DMS 273 (cell line): ENCODE measurements at regions not wholly inside any gene's neighbourhood (a gene's known extent, or its start where the extent isn't known, plus 50 kb on each side); places are given as distances from the start of the nearest gene placed in this dataset.

ENCODE experiments used
- DNase-seq: peaks from one replicate; lab custom pipeline; 2025; ENCODE audit not compliant: unreplicated experiment; lab: John Stamatoyannopoulos, UW

GRCh38 chr3:77947671-77948070 is 907.8 kb downstream of the ROBO2 start:
- no peak for DNase-seq

- no peak for DNase-seq
These were observed 927.7 kb downstream of the ROBO2 start for GRCh38 chr3:77967621-77968020.

- no peak for DNase-seq
These were observed 936.2 kb downstream of the ROBO2 start for GRCh38 chr3:77976079-77976478.

GRCh38 chr3:78003090-78003489 is 963.2 kb downstream of the ROBO2 start:
- no peak for DNase-seq

- DNase-seq, result no peak
These were observed 964.7 kb downstream of the ROBO2 start for GRCh38 chr3:78004571-78004970.

- DNase-seq, result no peak
These were observed 973.8 kb downstream of the ROBO2 start for GRCh38 chr3:78013653-78014052.

GRCh38 chr3:78015856-78016255 is 976.0 kb downstream of the ROBO2 start:
- DNase-seq, result no peak

GRCh38 chr3:78021710-78022109 is 981.8 kb downstream of the ROBO2 start:
- DNase-seq, result no peak

GRCh38 chr3:78022232-78022631 is 982.3 kb downstream of the ROBO2 start:
- no peak for DNase-seq

- no peak for DNase-seq
These were observed 983.4 kb downstream of the ROBO2 start for GRCh38 chr3:78023257-78023656.

GRCh38 chr3:78025916-78026315 is 986.0 kb downstream of the ROBO2 start:
- DNase-seq, result no peak

- DNase-seq, result no peak
These were observed 986.5 kb downstream of the ROBO2 start for GRCh38 chr3:78026318-78026828.

GRCh38 chr3:78029775-78030174 is 989.9 kb downstream of the ROBO2 start:
- no peak for DNase-seq

GRCh38 chr3:78035131-78035641 is 995.3 kb downstream of the ROBO2 start:
- DNase-seq, result no peak

GRCh38 chr3:78041486-78041885 is 1001.6 kb downstream of the ROBO2 start:
- DNase-seq, result peak; percentile 0

- DNase-seq, result no peak
These were observed 1006.7 kb downstream of the ROBO2 start for GRCh38 chr3:78046566-78046965.

GRCh38 chr3:78048698-78049097 is 1008.8 kb downstream of the ROBO2 start:
- DNase-seq, result no peak

- no peak for DNase-seq
These were observed 1009.6 kb downstream of the ROBO2 start for GRCh38 chr3:78049521-78049920.

- DNase-seq, result no peak
These were observed 1010.6 kb downstream of the ROBO2 start for GRCh38 chr3:78050276-78051065.

GRCh38 chr3:78052746-78053145 is 1012.8 kb downstream of the ROBO2 start:
- DNase-seq, result no peak

- no peak for DNase-seq
These were observed 1026.4 kb downstream of the ROBO2 start for GRCh38 chr3:78066287-78066686.

- DNase-seq, result no peak
These were observed 1030.3 kb downstream of the ROBO2 start for GRCh38 chr3:78070188-78070587.

GRCh38 chr3:78076379-78076778 is 1036.5 kb downstream of the ROBO2 start:
- no peak for DNase-seq
